DND-41 (cell line): ENCODE measurements at regions not wholly inside any gene's neighbourhood (a gene's known extent, or its start where the extent isn't known, plus 50 kb on each side); places are given as distances from the start of the nearest gene placed in this dataset.

Experiments used
- ATAC-seq: fragments of 200-7000 bp; cut with Tn5 transposase; 3 replicates; pipeline ENCODE4 v1.9.1; 2021; ENCODE audit warnings: low read depth; ENCODE audit not compliant: insufficient read depth
- DNase-seq: peaks from one replicate; pipeline ENCODE4 v3.0.0-alpha.2; 2020
- H2AFZ ChIP-seq: 2 replicates; pipeline ENCODE4 v1.6.0; 2012; ENCODE audit warnings: low read depth, low read length
- H3K27ac ChIP-seq: 2 replicates; pipeline ENCODE4 v1.5.1; 2012; ENCODE audit warnings: low read length, inconsistent platforms
- H3K27me3 ChIP-seq: fragments of 200-600 bp; sonication (generic); 2 replicates; pipeline ENCODE4 v1.6.0; 2012; ENCODE audit warnings: low read length, mild to moderate bottlenecking, inconsistent platforms; ENCODE audit not compliant: insufficient read depth, poor library complexity
- H3K36me3 ChIP-seq: 2 replicates; pipeline ENCODE4 v1.5.1; 2012; ENCODE audit warnings: low read length, inconsistent platforms; ENCODE audit not compliant: insufficient read depth
- H3K4me1 ChIP-seq: 2 replicates; pipeline ENCODE4 v1.5.1; 2012; ENCODE audit warnings: mild to moderate bottlenecking, low read length; ENCODE audit not compliant: insufficient read depth
- H3K4me2 ChIP-seq: 2 replicates; pipeline ENCODE4 v1.6.0; 2012; ENCODE audit warnings: mild to moderate bottlenecking, moderate library complexity, low read length, inconsistent platforms; ENCODE audit not compliant: insufficient read depth
- H3K4me3 ChIP-seq, 2 experiments: fragments of 200-600 bp in 1 of 2; shearing (Covaris generic) in 1 of 2; 2 replicates each; pipeline ENCODE4 v1.5.1; 2012 to 2016; ENCODE audit warnings: inconsistent platforms in 2 of 2, low read length in 2 of 2, mild to moderate bottlenecking in 2 of 2, low read depth in 1 of 2, moderate library complexity in 1 of 2
- H3K79me2 ChIP-seq: 2 replicates; pipeline ENCODE4 v1.6.0; 2012; ENCODE audit warnings: low read length, inconsistent platforms; ENCODE audit not compliant: insufficient read depth
- H3K9ac ChIP-seq: 2 replicates; pipeline ENCODE4 v1.6.0; 2012; ENCODE audit warnings: low read depth, mild to moderate bottlenecking, inconsistent platforms, low read length, moderate library complexity
- H3K9me3 ChIP-seq: 2 replicates; pipeline ENCODE4 v1.5.1; 2012; ENCODE audit warnings: low read length, moderate library complexity, mild to moderate bottlenecking, inconsistent platforms; ENCODE audit not compliant: insufficient read depth, severe bottlenecking
- H4K20me1 ChIP-seq: 2 replicates; pipeline ENCODE4 v1.6.0; 2012; ENCODE audit warnings: low read length; ENCODE audit not compliant: insufficient read depth
- EZH2 ChIP-seq: IDR thresholded peaks from 3 replicates; pipeline ENCODE4 v1.6.1; 2012; ENCODE audit warnings: borderline replicate concordance, low read depth, mild to moderate bottlenecking, moderate library complexity, low read length, inconsistent platforms; ENCODE audit not compliant: severe bottlenecking
- TF ChIP-seq, protein P1 (sequence below): IDR thresholded peaks from 2 replicates; pipeline ENCODE4 v1.5.1; 2012; ENCODE audit warnings: borderline replicate concordance, low read length, moderate library complexity, mild to moderate bottlenecking; ENCODE audit not compliant: poor library complexity, severe bottlenecking; ENCODE audit errors: extremely low read depth

- no peak overlapping the region for H3K4me3 ChIP-seq
- no peaks in the 10 kb centered on the region for H3K36me3 ChIP-seq
- no peak overlapping the region for H3K4me2 ChIP-seq
- peaks cover 7% of the 10 kb centered on the region for H3K4me1 ChIP-seq
- DNase-seq (no peak), ATAC-seq (no peak)
- H4K20me1 ChIP-seq, result 0 out of 2 replicates have a peak, but pooled peaks cover 3% of the 10 kb centered on the region
- TF ChIP-seq EZH2, result no peak
- TF ChIP-seq, protein P1, sequence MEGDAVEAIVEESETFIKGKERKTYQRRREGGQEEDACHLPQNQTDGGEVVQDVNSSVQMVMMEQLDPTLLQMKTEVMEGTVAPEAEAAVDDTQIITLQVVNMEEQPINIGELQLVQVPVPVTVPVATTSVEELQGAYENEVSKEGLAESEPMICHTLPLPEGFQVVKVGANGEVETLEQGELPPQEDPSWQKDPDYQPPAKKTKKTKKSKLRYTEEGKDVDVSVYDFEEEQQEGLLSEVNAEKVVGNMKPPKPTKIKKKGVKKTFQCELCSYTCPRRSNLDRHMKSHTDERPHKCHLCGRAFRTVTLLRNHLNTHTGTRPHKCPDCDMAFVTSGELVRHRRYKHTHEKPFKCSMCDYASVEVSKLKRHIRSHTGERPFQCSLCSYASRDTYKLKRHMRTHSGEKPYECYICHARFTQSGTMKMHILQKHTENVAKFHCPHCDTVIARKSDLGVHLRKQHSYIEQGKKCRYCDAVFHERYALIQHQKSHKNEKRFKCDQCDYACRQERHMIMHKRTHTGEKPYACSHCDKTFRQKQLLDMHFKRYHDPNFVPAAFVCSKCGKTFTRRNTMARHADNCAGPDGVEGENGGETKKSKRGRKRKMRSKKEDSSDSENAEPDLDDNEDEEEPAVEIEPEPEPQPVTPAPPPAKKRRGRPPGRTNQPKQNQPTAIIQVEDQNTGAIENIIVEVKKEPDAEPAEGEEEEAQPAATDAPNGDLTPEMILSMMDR, result no peak
- no peak overlapping the region for H3K27ac ChIP-seq
- H3K27me3 ChIP-seq, result no peaks in the 10 kb centered on the region
- H3K9ac ChIP-seq, result no peak overlapping the region
- no peaks in the 10 kb centered on the region for H3K79me2 ChIP-seq
- H2AFZ ChIP-seq, result no peak overlapping the region
- no peaks in the 10 kb centered on the region for H3K9me3 ChIP-seq
These were observed 91.2 kb downstream of the RPS6KA4 start for GRCh38 chr11:64450168-64450560.

- no peaks in the 10 kb centered on the region for H3K27me3 ChIP-seq
- no peak overlapping the region for H3K4me2 ChIP-seq
- DNase-seq (no peak), ATAC-seq (no peak)
- no peak overlapping the region for H3K4me3 ChIP-seq
- no peak overlapping the region for H3K9ac ChIP-seq
- no peak overlapping the region for H2AFZ ChIP-seq
- TF ChIP-seq, protein P1, result no peak
- no peak for TF ChIP-seq EZH2
- no peaks in the 10 kb centered on the region for H3K36me3 ChIP-seq
- no peak overlapping the region for H3K27ac ChIP-seq
- H3K9me3 ChIP-seq, result no peaks in the 10 kb centered on the region
- H4K20me1 ChIP-seq, result 0 out of 2 replicates have a peak, but pooled peaks cover 3% of the 10 kb centered on the region
- no peaks in the 10 kb centered on the region for H3K79me2 ChIP-seq
- H3K4me1 ChIP-seq, result peaks cover 7% of the 10 kb centered on the region
These were observed 92.9 kb downstream of the RPS6KA4 start for GRCh38 chr11:64451856-64452255.

DNA sequence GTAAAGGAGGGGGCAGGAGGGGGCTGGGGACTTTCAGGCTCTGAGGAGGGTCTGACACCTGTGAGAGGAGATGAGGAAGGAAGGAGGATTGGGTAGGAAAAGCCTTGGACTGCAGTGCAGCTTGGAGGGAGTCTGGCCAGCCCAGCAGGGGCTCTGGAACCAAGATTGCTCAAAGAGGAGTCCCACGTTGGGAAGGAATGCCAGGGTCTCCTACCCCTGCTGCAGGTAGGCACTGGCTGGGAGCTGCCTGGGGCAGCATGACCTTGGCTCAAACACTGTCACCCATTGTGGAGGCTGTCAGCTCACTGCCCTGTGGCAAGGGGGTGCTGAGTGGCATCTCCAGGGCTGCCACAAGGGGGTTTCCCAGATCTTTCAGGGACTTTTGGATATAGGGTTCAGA is 94.5 kb downstream of the RPS6KA4 start:
- Histone ChIP-seq H3K4me3 (no peak overlapping the region), H3K9ac (no peak overlapping the region), H3K36me3 (no peaks in the 10 kb centered on the region), H3K27ac (no peak overlapping the region), H3K9me3 (no peaks in the 10 kb centered on the region), H3K4me2 (no peak overlapping the region), H4K20me1 (0 out of 2 replicates have a peak, but pooled peaks cover 3% of the 10 kb centered on the region), H3K79me2 (no peaks in the 10 kb centered on the region), H3K27me3 (no peaks in the 10 kb centered on the region), H2AFZ (no peak overlapping the region), H3K4me1 (peaks cover 7% of the 10 kb centered on the region)
- no peak for DNase-seq
- TF ChIP-seq EZH2, result no peak
- TF ChIP-seq, protein P1, result no peak
- ATAC-seq, result no peak

DNA sequence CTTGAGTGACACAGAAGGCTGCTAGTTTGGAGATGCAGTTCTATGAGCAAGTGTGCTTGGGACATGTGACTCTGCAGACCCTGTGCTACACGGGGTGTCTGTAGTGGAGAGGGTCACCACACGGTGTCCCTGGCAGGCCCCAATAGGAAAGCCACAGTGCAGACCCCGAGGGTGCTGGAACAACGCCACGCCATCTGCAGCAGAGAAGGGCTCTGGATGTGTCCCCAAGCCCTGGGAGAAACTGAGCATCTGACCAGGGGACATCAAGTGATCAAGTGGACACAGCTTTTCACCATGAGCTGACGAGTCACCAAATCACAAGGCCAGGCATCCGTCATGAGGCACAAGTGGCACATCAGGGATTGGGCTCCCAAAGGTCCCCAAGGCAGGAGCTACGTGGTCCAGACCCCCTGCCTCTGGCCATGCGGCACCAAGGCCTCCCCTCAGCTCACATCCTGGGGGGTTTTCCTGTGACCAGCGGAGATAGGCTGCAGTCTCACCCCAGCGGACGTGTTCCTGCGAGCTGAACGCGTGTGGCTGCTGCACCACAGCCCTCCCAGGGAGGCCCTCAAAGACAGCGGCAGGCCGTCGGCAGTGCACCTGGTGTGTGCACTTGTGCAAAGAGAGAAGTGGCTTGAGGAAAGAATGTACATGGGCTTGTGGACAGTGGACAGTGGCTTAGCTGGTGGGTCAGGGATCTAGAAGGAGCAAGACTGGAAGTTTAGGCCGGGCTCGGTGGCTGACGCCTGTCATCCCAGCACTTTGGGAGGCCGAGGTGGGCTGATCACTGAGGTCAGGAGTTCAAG is 96.7 kb downstream of the RPS6KA4 start:
- Histone ChIP-seq H3K27ac (no peak overlapping the region), H3K4me3 (no peak overlapping the region), H3K36me3 (no peaks in the 10 kb centered on the region), H3K9ac (no peak overlapping the region), H3K9me3 (no peaks in the 10 kb centered on the region), H3K4me2 (no peak overlapping the region), H3K27me3 (no peaks in the 10 kb centered on the region), H4K20me1 (no peaks in the 10 kb centered on the region), H3K79me2 (no peaks in the 10 kb centered on the region), H2AFZ (no peak overlapping the region), H3K4me1 (no peaks in the 10 kb centered on the region)
- DNase-seq, result no peak
- TF ChIP-seq, protein P1, result no peak
- TF ChIP-seq EZH2, result no peak
- ATAC-seq, result no peak
